Medulla oblongata (tissue), 1 donor: ENCODE measurements at regions not wholly inside any gene's neighbourhood (a gene's known extent, or its start where the extent isn't known, plus 50 kb on each side); places are given as distances from the start of the nearest gene placed in this dataset.

Source experiments
- DNase-seq: peaks from one replicate; pipeline ENCODE4 v3.0.0-alpha.2; 2015; ENCODE audit errors: extremely low spot score

DNA sequence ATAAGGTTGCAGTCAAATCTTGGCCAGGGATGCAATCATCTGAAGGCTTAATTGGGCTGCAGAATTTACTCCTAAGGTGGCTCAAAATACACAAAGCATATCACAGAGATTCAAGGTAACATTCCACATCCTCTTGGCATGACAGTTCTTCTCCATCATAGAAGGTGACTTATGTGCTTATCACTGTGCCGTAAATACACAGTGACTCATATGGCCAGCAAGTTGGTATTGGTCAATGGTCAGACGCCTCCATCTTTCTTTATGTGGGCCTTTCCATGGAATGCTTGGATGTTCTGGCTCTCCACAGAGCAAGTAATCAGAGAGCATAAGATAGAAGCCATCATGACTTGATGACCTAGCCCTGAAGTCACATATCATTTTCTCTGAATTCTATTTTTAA, 168.8 kb upstream of the ST8SIA2 start:
- DNase-seq, result no peak

DNA sequence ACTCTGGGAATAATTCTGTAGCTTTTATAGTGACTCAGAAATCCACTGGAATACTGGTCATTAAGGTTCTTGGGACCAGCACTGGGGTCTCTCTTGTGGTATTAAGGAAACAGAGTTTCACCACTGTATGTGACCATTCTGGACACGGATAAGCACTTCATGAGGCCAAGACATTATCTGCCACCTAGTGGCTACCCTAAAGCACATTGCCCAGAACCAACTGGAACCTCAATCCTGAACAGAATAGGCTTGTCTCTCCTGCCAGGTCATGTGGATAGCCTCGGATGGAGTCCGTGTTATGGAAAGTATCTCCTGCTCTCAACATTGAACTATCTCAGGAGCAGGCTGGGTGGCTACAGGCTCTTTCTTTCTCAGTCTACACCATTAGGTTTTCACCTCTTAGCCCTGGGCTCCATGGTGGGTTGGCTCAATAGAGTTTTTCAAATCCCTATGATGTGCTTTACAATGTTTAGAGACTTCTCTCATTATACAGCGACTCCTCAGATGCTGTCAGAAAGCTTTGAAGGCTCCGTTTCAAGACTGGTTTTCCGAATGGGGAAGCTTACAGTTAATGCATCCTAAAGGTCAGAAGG, 167.6 kb upstream of the ST8SIA2 start:
- DNase-seq, result peak; percentile 73

DNA sequence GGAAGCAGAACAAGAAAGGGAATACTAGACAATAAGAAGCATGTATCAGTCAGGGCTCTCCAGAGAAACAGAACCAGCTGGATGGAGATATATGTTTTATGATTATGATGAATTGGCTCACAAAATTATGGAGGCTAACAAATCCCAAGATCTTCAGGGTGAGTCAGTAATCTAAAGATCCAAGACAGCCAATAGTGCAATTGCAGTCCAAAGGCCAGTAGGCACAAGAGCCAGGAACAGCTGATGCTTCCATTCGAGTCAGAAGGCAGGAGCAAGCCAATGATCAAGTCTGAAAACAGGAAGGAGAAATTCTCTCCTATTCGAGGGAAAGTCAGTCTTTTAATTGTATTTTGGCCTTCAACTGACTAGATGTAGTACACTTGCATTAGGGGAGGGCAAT, 164.9 kb upstream of the ST8SIA2 start:
- no peak for DNase-seq

DNA sequence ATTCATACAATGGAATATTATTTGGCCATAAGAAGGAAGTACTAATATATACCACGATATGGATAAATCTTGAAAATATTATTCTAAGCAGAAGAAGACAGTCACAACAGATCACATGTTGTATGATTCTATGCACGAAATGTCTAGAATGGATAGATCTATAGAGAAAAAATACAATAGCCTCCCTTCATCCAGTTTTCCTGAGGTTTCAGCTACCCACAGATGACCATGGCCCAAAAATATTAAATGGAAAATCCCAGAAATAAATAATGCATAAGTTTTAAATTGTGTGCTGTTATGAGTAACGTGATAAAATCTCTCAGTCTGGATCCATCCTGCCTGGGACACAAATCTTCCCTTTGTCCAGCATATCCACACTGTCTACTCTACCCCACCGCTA, 162.2 kb upstream of the ST8SIA2 start:
- DNase-seq, result no peak

DNA sequence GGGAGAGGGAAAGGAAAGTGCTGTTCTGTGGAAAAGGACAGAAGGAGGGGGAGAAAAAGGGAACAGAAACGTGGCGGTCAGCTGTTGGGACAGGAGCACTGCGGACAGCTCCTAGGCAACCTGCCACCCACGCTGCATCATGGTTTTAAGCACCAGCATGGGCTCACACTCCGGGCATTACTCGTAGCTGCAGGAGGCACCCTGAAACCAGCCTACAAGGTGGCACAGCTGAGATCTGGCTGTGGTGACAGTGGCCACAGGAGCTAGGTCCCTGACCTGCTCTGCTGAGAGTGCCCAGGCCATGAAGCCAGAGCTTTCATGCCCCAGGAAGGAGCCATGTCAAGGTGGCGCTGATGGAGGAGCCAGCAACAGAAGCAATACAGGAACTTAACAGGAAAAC, 161.4 kb upstream of the ST8SIA2 start:
- DNase-seq, result no peak

DNA sequence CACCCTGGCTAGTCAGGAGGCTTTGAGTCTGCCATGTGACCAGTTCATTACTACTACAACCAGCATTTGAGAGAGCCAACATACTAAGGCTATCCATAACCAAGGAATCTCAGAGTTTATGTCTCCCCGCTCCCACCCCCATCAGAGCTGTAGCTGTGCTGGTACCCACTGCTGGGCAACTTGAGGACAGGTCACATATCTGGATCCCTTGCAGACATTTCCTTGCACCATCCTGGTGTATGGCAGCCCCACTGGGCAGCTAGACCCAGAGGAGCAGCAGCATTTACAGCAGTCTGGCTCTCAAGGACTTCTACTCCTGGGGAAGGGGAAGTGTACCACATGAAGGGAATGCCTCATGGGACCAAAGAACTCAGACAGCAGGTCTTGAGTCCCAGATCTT, 160.8 kb upstream of the ST8SIA2 start:
- no peak for DNase-seq

DNA sequence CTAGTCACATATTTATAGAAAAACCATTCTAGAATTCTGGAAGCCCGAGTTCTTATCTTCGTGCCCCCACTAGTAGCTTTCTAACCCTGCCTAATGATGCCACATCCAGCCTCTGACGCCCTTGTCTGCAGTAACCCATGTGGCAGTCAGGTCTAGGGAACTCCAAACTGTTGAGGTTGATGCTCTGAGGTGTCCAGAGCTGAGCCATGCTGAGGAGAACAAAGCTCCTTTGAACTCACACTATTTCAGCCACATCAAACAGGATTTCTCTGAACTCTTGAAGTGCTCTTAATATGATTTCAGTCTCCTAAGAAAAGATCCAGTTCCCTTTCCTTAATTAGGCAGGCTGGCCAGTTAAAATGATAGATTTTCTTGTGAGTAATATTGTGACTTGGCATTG, 150.5 kb upstream of the ST8SIA2 start:
- DNase-seq, result no peak

DNA sequence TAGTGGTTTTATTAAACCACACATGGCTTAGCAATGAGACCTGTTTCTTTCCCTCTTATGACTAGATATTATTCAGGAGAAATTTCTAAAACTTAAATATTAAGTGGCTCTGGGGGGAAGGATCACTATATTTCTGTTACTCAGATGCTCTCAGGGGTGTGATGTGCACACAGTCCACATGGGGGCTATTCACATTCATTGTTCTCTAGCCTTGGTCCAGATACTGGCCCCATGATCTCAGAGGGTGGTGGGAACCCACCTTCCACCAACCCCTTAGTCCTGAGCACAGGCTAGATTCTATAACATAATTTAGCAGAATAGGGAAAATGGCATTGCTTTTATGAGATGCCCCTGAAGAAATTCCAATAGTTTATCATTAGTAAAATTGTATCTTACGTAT, 149.0 kb upstream of the ST8SIA2 start:
- DNase-seq, result no peak

DNA sequence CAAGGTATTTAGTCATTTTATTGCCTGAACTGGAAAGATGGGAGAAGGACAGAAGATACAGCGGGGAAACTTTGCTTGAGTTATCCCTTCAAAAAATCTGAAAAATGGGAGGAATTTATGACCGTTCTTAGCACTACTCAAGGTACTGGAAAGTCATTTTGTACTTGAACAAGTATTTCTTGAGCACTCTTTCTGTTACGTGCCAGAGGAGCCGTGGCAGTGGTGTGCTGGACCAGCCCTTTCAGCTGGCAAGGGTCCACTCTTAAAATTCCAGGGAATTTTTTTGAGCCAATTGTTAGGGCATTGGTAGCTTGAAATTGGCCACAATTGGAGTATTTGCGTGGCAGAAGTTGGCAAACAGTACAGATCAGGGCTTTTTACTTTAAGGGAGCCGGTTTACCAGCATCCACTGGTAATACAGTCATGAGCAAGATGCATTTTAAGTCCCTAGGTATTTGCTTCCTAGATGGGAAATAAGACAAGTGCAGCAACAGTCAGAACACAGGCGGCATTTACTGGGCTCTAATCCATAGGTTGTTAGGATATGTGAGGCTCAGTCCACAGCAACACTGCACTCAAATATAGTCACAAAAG, 145.9 kb upstream of the ST8SIA2 start:
- no peak for DNase-seq

DNA sequence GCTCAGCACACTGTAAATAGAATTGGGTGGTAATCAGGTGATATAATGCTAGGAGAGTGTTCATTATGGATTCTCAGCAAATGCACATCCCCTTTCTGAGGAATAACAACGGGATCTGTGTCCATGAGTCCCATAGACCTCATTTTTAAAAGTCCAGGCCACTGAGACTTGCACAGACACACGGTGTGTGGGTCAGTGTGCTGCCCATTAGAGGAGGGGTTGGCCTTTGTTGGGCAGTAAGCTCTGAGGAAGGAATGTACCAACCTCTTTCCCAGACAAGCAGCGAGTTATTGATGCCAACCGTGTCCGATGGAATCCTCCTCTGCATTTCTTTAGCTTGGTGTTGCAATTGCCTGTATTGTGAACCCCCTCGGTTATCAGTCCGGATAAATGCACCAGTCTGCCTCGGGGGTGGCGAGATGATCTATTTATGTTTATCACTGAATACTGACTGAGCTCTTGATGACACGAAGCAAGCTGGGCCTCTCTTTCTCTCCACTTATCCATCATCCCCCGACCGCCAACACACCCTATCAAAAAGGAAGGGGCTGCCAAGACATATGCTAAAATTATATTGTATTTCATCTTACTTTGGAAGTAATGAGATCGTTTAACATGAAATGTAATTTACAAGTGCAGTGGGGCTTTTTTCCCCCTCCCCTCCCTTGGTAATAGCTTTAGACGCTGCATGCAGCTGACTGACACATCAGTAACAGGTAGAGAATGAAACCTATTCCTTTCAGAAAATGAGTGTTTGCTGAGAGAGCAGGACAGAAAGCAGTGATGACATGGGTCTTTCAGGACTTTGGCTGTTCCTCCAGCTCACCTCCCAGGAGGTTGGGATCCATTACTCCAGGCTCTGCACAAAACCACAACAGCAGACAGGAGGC, 126.6 kb upstream of the ST8SIA2 start:
- DNase-seq, result no peak

DNA sequence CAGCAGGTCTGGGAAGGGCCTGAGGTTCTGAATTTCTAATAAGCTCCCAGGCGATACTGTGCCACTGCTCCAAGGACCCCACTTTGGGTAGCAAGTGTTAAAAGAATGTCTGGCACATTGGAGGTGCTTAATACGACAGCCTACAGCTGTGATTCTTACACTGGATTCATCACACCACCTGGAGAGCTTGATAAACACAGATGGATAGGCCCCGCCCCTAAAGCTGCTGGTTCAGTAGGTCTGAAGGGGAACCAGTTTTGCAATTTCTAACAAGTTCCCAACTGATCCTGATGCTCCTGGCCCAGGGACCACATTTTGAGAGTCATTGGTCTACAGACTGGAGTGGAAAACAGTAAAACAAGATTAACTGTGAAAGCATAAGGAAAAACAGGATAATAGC, 124.8 kb upstream of the ST8SIA2 start:
- no peak for DNase-seq

DNA sequence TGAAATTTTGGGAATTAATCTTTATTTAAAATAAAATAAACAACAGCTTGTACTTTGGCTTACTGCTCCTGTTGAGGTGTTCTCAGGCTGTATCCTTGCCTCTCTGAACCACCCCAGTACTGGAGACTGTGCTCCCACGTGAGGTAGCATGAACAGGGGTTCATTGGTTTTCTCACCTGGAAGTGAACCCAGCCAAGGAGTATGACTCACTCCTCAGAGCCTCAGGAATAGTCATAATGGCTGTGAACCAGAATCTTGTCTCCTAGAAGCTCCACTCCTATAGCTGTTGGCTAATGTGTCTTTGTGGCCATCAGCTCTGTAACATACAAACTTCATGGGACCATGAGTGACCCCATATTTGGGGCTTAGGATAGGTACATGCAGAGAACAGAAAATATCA, 122.5 kb upstream of the ST8SIA2 start:
- no peak for DNase-seq

DNA sequence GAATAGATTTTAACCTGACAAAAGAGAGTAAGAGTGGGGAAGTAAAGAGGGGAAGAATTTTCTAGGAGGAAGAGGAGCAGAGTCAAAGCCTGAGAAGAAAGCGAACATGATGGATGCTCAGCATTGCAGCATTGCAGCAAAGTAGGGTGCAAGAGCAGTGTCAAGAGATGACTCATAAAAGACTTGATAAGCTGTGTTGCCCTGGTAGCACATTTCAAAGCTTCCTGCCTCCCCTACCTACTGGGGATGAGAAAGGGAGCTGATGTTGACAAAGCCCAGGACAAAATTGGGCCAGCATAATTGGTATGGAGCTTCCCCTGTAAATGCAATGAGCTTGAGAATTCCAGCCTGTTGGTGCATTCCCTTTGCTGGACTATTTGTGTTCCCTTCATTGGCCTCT, 121.6 kb upstream of the ST8SIA2 start:
- no peak for DNase-seq

DNA sequence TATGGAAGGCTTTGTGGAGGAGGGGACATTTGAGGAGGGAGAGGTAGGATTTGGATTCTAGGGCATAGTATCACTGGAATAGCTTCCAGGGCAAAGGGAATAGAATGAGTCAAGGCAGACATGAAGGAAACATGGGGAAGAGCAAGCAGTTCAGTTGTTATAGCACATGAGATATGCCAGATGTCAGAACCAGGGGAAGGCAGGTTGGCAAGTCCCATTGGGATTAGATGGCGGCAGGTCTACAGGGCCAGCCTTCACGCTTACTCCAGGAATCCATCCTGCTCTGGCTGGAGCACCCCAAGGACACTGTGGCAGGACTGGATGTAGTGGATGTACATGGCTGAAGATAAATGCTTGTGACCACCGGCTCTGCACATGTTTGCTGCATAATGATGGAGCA, 120.4 kb upstream of the ST8SIA2 start:
- DNase-seq, result no peak

DNA sequence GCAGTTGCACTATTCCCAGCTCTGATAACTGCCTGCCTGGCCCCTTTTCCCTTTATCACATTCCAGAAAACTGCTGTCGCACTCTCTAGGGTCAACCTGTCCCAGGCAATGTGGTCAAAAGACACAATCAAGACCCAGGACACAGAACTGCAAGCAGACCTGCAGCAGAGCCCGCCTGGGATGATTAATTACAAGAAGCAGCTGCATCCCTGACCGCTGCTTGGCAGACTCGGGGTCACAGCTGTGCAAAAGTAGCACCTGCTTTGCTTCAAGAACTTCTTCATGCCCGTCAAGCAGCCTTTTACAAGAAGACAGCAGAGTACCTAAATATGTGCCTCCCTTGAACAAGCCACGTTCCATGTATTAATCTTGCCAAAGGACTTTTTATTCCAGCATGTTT, 120.0 kb upstream of the ST8SIA2 start:
- DNase-seq, result no peak

DNA sequence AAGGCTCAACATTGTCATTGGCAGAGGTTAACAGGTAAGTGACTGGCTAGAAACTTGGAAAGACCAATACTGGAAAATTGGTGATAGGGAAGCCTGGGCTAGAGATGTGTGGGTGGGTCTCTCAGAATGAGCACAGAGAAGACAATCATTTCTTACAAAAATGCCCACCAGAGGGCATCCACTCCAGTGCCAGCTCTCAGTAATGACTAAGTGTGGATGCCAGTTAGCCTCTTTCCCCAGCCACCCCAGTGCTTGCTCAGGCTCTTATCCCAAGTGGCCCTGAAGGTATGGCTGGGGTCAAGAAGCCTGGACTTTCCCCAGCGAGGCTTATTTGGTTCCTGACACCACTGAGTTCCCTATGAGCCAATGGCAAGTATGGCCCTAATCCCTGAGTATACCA, 115.9 kb upstream of the ST8SIA2 start:
- peak; percentile 37 for DNase-seq

DNA sequence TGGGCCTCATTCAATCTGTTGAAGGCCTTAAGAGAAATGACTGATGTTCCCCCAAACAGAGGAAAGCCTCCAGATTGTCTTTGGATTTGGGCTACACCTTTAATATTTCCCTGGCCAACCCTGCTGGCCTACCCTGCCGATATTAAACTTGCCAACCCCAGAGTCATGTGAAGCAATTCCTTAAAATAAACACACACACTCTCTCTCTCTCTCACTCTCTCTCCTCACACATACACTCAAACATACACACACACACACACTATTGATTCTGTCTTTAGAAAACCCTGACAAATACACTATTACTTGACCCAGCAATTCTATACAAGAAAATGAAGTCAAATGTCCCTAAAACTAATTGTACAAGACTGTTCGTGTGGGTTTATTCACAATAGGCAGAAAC, 109.9 kb upstream of the ST8SIA2 start:
- DNase-seq, result no peak

DNA sequence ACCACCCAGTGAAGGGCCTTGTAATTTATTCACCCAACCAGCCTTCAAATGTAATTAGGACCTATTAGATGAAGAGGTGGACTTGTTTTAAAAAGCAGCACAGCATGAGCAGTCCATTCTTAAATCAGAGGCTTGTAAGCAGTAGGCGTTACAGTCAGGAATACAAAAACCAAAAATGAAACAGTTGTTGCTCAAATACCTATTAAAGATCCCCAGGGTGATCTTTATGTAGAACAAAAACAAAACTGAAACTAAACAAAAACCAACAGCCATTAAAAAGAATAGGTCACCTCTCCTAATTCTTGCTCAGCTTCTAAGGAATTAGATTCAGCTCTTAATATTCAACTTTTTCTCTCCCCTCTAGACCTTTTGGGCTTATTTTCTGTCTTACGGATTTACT, 104.9 kb upstream of the ST8SIA2 start:
- DNase-seq, result no peak

DNA sequence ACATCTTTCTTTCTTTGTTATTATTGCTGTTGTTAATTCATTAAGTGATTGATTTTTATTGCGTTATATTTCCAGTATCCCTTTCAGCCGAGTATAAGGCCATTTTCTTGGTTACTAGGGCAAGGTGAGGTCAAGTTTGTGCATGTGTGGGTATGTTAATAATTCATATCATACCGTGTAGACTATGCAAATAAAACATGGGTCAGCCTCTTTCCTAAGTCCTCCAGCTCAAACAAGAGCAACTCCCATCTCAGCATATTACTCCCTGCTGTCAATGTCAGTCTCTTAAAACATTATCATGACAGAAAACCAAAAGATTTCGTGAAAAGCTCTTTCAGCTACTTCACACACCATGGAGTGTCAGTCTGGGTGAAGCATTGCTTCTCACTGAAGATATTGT, 103.9 kb upstream of the ST8SIA2 start:
- no peak for DNase-seq

DNA sequence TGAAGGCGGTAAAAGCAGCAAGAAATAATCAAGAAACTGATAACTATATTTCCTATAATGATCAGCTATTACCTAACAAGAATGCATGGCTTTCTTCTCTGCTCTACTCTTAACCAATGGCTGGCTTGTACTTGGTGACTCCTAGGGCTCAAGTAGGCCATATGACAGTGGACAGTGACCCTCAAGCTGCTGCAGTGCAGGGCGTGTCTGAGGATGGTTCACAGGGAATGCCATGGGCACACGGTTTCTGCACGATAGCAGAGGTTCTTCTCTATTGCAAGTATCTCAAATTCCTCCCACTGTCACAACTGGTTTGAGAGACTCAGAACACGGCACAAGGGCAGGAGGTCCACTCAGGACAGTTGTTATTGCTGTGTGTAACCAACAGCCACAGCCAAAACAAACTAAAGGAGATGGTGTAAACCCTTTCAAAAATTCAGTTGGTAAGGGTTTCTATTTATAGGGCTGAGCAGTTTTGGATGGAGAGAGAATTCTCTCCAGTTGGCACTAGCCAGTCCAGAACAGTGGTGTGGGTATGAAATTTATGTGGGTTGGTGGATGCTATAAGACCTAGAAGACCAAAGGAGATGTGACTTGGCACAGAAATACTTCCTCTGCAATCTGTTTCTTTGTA, 103.2 kb upstream of the ST8SIA2 start:
- no peak for DNase-seq

DNA sequence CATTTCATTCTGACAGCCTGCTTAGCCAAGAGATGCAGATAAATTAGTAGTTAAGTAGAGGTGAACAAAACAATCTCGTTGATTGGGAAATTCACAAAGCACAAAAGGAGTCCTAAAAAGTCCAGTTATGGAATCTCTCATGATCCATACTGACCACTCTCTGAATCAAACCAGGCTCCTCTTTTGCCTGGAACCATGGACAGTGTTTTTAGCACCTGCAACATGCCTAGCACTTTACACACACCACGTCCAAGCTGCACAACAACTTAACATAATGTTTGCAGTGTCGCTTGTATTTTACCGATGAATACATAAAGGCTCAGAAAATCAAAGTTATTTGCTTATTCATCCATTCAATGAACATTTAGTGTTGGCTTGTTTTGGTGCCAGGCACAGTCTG, 101.8 kb upstream of the ST8SIA2 start:
- no peak for DNase-seq

DNA sequence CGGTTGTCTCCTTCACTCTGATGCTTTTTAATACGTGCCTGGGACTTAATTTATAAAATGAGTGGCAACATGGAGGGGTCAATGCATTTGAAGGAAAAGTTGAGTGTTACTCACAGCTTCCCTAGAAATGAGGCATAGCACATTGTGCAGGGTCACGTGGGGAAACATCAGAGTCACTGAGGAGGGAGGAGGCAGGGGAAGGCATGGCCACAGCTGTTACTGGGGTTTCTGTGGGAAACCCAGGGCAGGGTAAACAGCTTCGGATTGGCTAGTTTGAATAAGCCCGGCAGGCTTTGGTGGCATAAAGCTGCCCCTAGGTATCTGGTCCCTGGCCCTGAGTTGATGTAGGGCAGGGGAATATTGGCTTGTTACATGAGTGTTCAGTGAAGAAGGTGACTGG, 98.9 kb upstream of the ST8SIA2 start:
- no peak for DNase-seq
